ENCODE measurements at regions not wholly inside any gene's neighbourhood (a gene's known extent, or its start where the extent isn't known, plus 50 kb on each side); places are given as distances from the start of the nearest gene placed in this dataset.

GRCh38 chr9:108743901-108744371 lies 111.8 kb downstream of the ACTL7B start (continued):
- TF ChIP-seq ZNF317 (CRISPR knock-in tag; IDR thresholded peaks at IDR 0.05) (no peak), ETV5 (CRISPR knock-in tag; IDR thresholded peaks at IDR 0.05; ENCODE audit: borderline replicate concordance) (no peak), PHF8 (CRISPR knock-in tag; IDR thresholded peaks at IDR 0.05) (no peak), ZNF407 (CRISPR knock-in tag; IDR thresholded peaks at IDR 0.05; ENCODE audit: not compliant biosample characterization) (no peak), FOXC1 (CRISPR knock-in tag; IDR thresholded peaks at IDR 0.05; ENCODE audit: borderline replicate concordance) (no peak), ZNF468 (CRISPR knock-in tag; IDR thresholded peaks at IDR 0.05) (no peak), ZNF292 (CRISPR knock-in tag; IDR thresholded peaks at IDR 0.05; ENCODE audit: borderline replicate concordance, low read depth) (peak; percentile 98), FOXJ3 (CRISPR knock-in tag; IDR thresholded peaks at IDR 0.05; ENCODE audit: borderline replicate concordance) (no peak), SMARCE1 (IDR thresholded peaks at IDR 0.05; ENCODE audit: borderline replicate concordance) (no peak), AGO1 (IDR thresholded peaks at IDR 0.05; ENCODE audit: low read depth, low read length, poor library complexity, severe bottlenecking) (no peak), TMF1 (CRISPR knock-in tag; IDR thresholded peaks at IDR 0.05; ENCODE audit: low read depth) (no peak), NCOA1 (CRISPR knock-in tag; IDR thresholded peaks at IDR 0.05) (no peak), BATF2 (CRISPR knock-in tag; IDR thresholded peaks at IDR 0.05) (no peak), DMAP1 (CRISPR knock-in tag; IDR thresholded peaks at IDR 0.05) (peak; percentile 52; the same call in 1 of the 2 replicates), ZNF816 (CRISPR knock-in tag; IDR thresholded peaks at IDR 0.05; ENCODE audit: borderline replicate concordance) (no peak), STAT6 (CRISPR knock-in tag; IDR thresholded peaks at IDR 0.05; ENCODE audit: borderline replicate concordance) (no peak), ZNF160 (CRISPR knock-in tag; IDR thresholded peaks at IDR 0.05) (no peak)

All from HepG2 (cell line).